SK-N-MC (cell line): ENCODE measurements at regions not wholly inside any gene's neighbourhood (a gene's known extent, or its start where the extent isn't known, plus 50 kb on each side); places are given as distances from the start of the nearest gene placed in this dataset.
"Not testable (repeated sequence)": the region's sequence is repeated elsewhere in the genome, so short reads cannot be mapped to it uniquely, and the experiment has no call there.

Experiments used
- EZH2 ChIP-seq: fragments of 200-600 bp; sonication (generic); IDR thresholded peaks from one replicate; pipeline ENCODE4 v1.6.1; 2017; ENCODE audit warnings: antibody characterized with exemption
- FOXP2 ChIP-seq: optimal IDR thresholded peaks from 2 replicates; pipeline ENCODE3; 2011; ENCODE audit warnings: mild to moderate bottlenecking, moderate library complexity; ENCODE audit not compliant: insufficient read depth; ENCODE audit errors: extremely low read length, control extremely low read depth
- POLR2AphosphoS5 ChIP-seq: IDR thresholded peaks from 2 replicates; pipeline ENCODE4 v1.6.1; 2012; ENCODE audit warnings: mild to moderate bottlenecking, low read depth, low read length, borderline replicate concordance

GRCh38 chr1:43096528-43096927 is 75.6 kb downstream of the EBNA1BP2 start:
- TF ChIP-seq EZH2, POLR2AphosphoS5, FOXP2: not testable (repeated sequence)
